OCI-M1 (cell line): ENCODE measurements at regions not wholly inside any gene's neighbourhood (a gene's known extent, or its start where the extent isn't known, plus 50 kb on each side); places are given as distances from the start of the nearest gene placed in this dataset.

Source experiments
- DNase-seq: peaks from one replicate; lab custom pipeline; 2025; lab: John Stamatoyannopoulos, UW

- no peak for DNase-seq
Observed at GRCh38 chr5:4717446-4717845, 422.7 kb upstream of the ADAMTS16 start.

GRCh38 chr5:4720831-4721230 lies 419.3 kb upstream of the ADAMTS16 start:
- DNase-seq: no peak

DNA sequence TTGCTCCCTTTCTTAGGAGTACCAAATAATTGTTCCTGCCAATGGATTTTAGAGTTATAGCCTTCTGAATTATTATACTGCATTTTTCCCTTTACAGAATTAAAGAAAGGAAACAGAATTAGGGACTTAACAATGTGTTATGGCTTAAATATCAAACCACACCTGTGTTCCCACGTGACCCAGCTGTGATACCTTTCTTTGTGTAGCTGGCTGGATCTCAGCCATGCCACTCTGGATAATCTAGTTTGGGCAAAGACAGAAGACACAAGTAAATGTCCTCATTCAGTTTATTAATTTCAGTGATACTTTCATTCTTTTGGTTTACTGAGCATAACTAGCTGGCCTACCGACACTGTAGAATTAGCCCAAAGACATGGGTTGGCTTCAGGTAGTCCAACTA lies 417.2 kb upstream of the ADAMTS16 start:
- DNase-seq: no peak

GRCh38 chr5:4725594-4725993 lies 414.5 kb upstream of the ADAMTS16 start:
- DNase-seq: no peak

- no peak for DNase-seq
Observed at GRCh38 chr5:4730279-4730678, 409.9 kb upstream of the ADAMTS16 start.

- DNase-seq: no peak
Observed at GRCh38 chr5:4734348-4734747, 405.8 kb upstream of the ADAMTS16 start.

DNA sequence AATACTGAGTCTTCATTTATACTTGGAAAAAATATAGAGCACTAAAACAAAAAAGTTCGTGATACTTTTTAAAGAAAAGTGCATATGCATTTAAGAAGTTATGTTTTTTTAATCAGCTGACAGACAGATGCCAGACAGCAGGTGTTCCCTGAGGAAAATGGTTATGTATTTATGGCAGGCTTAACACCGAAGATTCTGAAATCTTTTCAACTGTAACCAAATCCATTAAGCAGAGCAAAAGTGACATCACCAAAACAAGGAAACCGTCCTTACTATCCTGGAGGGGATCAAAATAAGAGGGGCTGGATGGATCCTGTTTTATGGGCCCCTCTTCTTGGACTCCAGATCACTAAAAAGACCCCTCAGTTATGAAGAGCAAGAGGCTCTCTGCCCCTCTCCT lies 404.9 kb upstream of the ADAMTS16 start:
- no peak for DNase-seq

DNA sequence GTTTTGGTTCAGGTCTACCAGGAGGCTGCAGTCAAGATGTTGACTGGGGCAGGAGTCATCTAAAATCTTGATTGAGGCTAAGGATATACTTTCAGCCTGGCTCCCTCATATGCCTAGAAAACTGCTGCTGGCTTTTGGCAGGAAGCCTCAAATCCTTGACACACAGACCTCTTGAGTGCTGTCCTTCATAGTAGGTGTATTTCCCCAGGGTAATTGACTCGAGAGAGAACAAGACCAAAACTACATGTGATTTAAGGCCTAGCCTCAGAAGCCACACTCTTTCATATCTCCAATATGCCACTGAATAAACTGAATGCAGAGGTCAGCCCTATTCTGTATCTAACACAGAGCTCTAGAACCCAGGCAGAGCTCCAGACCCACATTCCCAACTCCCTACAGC lies 402.3 kb upstream of the ADAMTS16 start:
- no peak for DNase-seq

DNA sequence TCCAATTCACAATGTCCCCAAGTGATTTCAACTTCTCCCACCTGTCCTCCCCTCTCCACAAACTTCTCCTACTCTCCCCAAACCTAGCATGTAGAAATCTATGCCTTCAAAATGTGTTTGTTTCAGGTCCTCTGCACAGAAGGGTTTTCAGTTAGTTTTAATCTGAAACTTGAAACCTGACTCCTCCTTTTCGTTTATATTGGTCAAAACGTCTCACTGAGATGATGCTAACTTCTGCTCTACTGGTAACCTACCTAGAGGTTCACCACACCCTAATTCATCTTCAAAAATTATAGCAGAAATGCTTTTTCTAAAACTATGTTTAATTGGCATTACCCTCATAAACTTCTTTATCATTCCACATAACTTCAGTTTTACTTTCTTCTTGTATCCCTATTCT lies 401.8 kb upstream of the ADAMTS16 start:
- DNase-seq: no peak

- no peak for DNase-seq
Observed at GRCh38 chr5:4740156-4740555, 400.0 kb upstream of the ADAMTS16 start.

- peak; percentile 16 for DNase-seq
Observed at GRCh38 chr5:4758550-4758949, 381.6 kb upstream of the ADAMTS16 start.

DNA sequence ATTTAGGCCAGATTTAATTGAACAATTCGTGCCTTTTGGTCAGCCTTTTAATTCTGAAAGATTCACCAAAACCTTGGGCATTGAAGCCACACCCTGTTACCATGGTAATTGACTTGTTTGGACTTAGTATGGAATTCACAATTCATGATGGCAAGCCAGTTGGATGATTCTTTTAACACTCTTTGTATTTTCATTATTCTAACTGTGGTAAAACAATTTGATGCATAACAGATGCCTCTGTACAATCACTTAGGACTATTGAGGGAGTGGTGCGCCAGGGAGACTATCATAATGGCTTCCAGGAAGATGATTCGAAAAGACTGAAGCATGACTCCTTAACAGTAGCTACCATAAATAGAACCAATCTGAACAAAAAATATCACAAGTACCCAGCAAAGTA lies 381.1 kb upstream of the ADAMTS16 start:
- DNase-seq: no peak

GRCh38 chr5:4762316-4762715 lies 377.8 kb upstream of the ADAMTS16 start:
- DNase-seq: no peak

DNA sequence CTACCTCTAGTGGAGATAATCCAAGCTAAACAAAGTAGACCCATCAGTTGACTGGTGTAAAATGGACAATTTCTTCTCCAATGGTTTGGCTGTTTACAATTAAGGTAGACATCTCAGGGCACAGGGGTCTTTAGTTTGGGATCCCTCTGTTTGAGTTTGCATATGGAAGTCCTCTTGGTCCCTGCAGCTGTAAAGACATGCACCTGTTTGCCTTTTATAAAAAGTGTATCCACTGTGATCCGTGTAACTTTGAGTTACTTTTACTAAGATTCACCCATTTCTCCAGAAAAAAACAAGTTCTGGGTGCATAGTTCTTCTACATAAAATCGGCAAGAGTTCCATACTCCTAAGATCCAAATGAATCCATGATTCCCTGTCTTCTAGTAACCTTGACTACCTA lies 374.7 kb upstream of the ADAMTS16 start:
- DNase-seq: no peak

GRCh38 chr5:4766101-4766500 lies 374.0 kb upstream of the ADAMTS16 start:
- no peak for DNase-seq

- no peak for DNase-seq
Observed at GRCh38 chr5:4772591-4772990, 367.5 kb upstream of the ADAMTS16 start.

GRCh38 chr5:4773827-4774317 lies 366.3 kb upstream of the ADAMTS16 start:
- DNase-seq: no peak

GRCh38 chr5:4777435-4777834 lies 362.7 kb upstream of the ADAMTS16 start:
- DNase-seq: no peak

DNA sequence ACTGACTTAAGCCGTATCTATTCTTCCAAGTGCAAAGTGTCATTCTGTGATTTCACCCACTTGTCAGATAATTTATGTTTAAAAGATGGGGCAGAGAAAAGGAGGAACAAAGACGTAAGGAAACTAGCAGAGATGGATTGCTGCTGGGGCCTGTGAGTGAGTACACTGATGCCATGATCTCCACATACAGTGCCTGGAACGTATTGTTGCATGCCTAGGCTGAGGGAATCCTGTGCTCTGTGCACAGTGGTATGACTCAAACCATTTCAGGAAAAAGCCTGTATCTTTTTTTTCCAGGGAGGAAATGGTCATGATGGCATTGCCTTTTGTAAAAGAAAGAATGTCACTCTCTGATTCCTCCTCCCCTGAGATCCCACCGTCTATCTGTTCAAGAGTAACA lies 359.5 kb upstream of the ADAMTS16 start:
- DNase-seq: no peak

DNA sequence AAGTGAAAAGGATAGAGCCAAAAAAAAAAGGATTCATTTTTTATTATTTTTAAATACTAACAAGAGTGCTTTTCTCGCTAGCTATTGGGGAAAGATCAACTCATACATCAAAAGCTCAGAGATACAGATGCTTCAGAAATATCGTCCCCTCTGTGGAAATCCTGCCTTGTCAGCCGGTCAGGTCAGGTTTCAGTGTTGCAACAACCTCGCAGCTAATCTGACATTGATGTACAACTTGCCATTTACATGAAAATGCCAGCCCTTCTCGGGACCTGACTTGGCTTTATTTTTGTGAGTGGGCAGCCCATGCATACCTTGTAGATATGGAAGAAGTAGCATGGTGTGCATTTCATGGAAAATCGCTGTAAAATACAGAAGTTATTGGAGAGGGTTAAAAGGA lies 358.8 kb upstream of the ADAMTS16 start:
- DNase-seq: no peak

GRCh38 chr5:4785971-4786370 lies 354.2 kb upstream of the ADAMTS16 start:
- DNase-seq: no peak

DNA sequence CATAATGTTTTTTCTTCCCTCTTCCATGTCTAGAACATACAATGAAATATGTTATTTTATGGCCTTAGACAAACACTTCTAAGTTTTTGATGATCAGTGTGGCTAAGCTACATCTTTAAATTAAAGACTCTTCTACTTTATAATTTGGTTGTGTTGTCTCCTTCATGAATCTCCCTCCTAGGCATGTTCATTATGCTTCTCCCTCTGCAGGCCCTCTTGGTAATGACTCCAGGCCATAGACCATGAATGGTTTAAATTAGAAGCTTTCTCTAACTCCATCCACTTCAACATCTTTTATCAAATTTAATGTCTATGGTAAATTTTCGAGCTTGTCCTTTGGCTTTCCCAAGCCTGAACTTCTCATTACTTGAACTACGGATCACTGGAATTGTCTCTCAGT lies 342.7 kb upstream of the ADAMTS16 start:
- no peak for DNase-seq

- DNase-seq: no peak
Observed at GRCh38 chr5:4802044-4802443, 338.1 kb upstream of the ADAMTS16 start.

GRCh38 chr5:4804691-4805360 lies 335.3 kb upstream of the ADAMTS16 start:
- no peak for DNase-seq
